ENCODE measurements at regions not wholly inside any gene's neighbourhood (a gene's known extent, or its start where the extent isn't known, plus 50 kb on each side); places are given as distances from the start of the nearest gene placed in this dataset.

GRCh38 chr9:23314247-23314646 lies 511.8 kb downstream of the ELAVL2 start:
- TF ChIP-seq CTCF (IDR thresholded peaks at IDR 0.05) (no peak), POLR2A (IDR thresholded peaks at IDR 0.05) (no peak)

Data from lower leg skin (tissue), 3 donors.